PC-3 (cell line): ENCODE measurements at regions not wholly inside any gene's neighbourhood (a gene's known extent, or its start where the extent isn't known, plus 50 kb on each side); places are given as distances from the start of the nearest gene placed in this dataset.

Source experiments
- CTCF ChIP-seq: fragments of 300-600 bp; sonication (generic); conservative IDR thresholded peaks from 2 replicates; pipeline ENCODE4 v1.5.1; 2017; ENCODE audit warnings: antibody characterized with exemption, low read depth, mild to moderate bottlenecking, low read length
- EZH2 ChIP-seq: fragments of 300-600 bp; sonication (generic); IDR thresholded peaks from one replicate; pipeline ENCODE4 v1.6.1; 2017; ENCODE audit warnings: antibody characterized with exemption, mild to moderate bottlenecking, low read length; ENCODE audit not compliant: unreplicated experiment
- EZH2phosphoT487 ChIP-seq: fragments of 300-600 bp; sonication (generic); IDR thresholded peaks from 2 replicates; pipeline ENCODE4 v1.6.1; 2018; ENCODE audit warnings: mild to moderate bottlenecking, antibody characterized with exemption, low read length, borderline replicate concordance

DNA sequence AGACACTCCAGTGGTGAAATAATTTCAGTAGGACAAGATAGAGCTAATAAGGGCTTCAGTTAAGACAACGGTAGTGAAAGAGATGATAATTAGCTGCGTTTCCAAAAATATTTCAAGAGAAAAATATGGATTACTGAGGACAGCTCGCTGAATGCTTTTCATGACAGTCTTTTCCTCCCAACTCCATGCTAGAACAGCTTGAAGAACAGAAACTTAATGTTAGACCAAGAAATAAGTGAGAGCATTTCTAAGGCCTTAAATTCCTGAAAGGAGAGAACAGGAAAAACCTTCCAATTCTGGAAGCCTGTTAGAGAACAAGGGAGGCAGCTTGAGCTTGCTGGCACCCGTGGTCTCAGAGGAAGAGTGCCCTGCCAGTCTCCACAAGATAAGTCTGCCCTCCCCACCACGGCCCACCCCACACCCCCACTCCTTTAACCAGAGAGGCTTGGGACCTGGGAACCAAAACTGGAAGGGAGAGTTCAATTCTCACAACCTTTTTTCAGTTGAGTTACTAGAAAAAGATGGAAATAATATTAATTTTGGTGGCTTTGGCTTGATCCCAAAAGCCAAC, 1148.0 kb upstream of the CELF2 start:
- TF ChIP-seq CTCF (no peak), EZH2phosphoT487 (no peak), EZH2 (no peak)
